H1 (cell line): ENCODE measurements at regions not wholly inside any gene's neighbourhood (a gene's known extent, or its start where the extent isn't known, plus 50 kb on each side); places are given as distances from the start of the nearest gene placed in this dataset.

Source experiments
- TF ChIP-seq, protein P1 (sequence below): fragments of 300-600 bp; sonication (generic); IDR thresholded peaks from 2 replicates; pipeline ENCODE4 v1.7.1; 2012; ENCODE audit warnings: low read length, moderate library complexity, mild to moderate bottlenecking, inconsistent platforms; ENCODE audit not compliant: insufficient replicate concordance

DNA sequence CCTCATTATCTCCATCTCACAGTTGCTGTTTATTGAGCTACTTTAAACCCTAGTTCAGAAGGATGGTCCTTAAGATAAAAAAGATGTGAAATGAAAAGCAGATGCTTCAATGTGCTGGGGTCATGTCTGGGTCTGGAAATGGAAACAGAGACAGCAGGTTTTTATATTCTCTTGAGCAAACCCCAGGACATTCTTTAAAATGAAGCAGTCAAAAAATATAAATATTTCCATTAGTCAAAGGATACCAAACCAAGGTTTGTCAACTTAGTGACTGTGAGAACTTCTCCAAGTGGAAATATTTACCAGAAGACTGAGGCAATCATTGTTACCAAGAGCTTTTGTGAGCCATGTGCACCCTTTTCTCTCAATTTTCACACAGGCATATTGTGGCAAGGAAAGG is 102.5 kb upstream of the DIO2 start (continued):
- TF ChIP-seq, protein P1, sequence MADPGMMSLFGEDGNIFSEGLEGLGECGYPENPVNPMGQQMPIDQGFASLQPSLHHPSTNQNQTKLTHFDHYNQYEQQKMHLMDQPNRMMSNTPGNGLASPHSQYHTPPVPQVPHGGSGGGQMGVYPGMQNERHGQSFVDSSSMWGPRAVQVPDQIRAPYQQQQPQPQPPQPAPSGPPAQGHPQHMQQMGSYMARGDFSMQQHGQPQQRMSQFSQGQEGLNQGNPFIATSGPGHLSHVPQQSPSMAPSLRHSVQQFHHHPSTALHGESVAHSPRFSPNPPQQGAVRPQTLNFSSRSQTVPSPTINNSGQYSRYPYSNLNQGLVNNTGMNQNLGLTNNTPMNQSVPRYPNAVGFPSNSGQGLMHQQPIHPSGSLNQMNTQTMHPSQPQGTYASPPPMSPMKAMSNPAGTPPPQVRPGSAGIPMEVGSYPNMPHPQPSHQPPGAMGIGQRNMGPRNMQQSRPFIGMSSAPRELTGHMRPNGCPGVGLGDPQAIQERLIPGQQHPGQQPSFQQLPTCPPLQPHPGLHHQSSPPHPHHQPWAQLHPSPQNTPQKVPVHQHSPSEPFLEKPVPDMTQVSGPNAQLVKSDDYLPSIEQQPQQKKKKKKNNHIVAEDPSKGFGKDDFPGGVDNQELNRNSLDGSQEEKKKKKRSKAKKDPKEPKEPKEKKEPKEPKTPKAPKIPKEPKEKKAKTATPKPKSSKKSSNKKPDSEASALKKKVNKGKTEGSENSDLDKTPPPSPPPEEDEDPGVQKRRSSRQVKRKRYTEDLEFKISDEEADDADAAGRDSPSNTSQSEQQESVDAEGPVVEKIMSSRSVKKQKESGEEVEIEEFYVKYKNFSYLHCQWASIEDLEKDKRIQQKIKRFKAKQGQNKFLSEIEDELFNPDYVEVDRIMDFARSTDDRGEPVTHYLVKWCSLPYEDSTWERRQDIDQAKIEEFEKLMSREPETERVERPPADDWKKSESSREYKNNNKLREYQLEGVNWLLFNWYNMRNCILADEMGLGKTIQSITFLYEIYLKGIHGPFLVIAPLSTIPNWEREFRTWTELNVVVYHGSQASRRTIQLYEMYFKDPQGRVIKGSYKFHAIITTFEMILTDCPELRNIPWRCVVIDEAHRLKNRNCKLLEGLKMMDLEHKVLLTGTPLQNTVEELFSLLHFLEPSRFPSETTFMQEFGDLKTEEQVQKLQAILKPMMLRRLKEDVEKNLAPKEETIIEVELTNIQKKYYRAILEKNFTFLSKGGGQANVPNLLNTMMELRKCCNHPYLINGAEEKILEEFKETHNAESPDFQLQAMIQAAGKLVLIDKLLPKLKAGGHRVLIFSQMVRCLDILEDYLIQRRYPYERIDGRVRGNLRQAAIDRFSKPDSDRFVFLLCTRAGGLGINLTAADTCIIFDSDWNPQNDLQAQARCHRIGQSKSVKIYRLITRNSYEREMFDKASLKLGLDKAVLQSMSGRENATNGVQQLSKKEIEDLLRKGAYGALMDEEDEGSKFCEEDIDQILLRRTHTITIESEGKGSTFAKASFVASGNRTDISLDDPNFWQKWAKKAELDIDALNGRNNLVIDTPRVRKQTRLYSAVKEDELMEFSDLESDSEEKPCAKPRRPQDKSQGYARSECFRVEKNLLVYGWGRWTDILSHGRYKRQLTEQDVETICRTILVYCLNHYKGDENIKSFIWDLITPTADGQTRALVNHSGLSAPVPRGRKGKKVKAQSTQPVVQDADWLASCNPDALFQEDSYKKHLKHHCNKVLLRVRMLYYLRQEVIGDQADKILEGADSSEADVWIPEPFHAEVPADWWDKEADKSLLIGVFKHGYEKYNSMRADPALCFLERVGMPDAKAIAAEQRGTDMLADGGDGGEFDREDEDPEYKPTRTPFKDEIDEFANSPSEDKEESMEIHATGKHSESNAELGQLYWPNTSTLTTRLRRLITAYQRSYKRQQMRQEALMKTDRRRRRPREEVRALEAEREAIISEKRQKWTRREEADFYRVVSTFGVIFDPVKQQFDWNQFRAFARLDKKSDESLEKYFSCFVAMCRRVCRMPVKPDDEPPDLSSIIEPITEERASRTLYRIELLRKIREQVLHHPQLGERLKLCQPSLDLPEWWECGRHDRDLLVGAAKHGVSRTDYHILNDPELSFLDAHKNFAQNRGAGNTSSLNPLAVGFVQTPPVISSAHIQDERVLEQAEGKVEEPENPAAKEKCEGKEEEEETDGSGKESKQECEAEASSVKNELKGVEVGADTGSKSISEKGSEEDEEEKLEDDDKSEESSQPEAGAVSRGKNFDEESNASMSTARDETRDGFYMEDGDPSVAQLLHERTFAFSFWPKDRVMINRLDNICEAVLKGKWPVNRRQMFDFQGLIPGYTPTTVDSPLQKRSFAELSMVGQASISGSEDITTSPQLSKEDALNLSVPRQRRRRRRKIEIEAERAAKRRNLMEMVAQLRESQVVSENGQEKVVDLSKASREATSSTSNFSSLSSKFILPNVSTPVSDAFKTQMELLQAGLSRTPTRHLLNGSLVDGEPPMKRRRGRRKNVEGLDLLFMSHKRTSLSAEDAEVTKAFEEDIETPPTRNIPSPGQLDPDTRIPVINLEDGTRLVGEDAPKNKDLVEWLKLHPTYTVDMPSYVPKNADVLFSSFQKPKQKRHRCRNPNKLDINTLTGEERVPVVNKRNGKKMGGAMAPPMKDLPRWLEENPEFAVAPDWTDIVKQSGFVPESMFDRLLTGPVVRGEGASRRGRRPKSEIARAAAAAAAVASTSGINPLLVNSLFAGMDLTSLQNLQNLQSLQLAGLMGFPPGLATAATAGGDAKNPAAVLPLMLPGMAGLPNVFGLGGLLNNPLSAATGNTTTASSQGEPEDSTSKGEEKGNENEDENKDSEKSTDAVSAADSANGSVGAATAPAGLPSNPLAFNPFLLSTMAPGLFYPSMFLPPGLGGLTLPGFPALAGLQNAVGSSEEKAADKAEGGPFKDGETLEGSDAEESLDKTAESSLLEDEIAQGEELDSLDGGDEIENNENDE: no peak
